HTR-8/SVneo (cell line): ENCODE measurements at regions not wholly inside any gene's neighbourhood (a gene's known extent, or its start where the extent isn't known, plus 50 kb on each side); places are given as distances from the start of the nearest gene placed in this dataset.
A peak's percentile ranks its signal among the peaks of the same experiment; 100 is the strongest.

ENCODE experiments used
- DNase-seq: peaks from one replicate; pipeline ENCODE4 v3.0.0; 2011; ENCODE audit warnings: low spot score, mixed read lengths; ENCODE audit not compliant: insufficient read length
- FAIRE-seq: peaks from 2 replicates; lab custom pipeline; 2011; peaks lifted over from hg19 to GRCh38; lab: Jason Lieb, UNC

- DNase-seq: no peak
- no peak for FAIRE-seq
Observed at GRCh38 chr6:43847741-43848630, 78.0 kb downstream of the VEGFA start.

GRCh38 chr6:43846556-43846955, 76.5 kb downstream of the VEGFA start:
- FAIRE-seq: no peak
- no peak for DNase-seq

- DNase-seq (no peak), FAIRE-seq (no peak)
Observed at GRCh38 chr6:43845646-43846045, 75.6 kb downstream of the VEGFA start.

GRCh38 chr6:43843669-43844171, 73.7 kb downstream of the VEGFA start:
- FAIRE-seq: no peak
- no peak for DNase-seq

GRCh38 chr6:43843097-43843645, 73.2 kb downstream of the VEGFA start:
- no peak for DNase-seq
- no peak for FAIRE-seq

- DNase-seq (no peak), FAIRE-seq (no peak)
Observed at GRCh38 chr6:43842231-43842794, 72.3 kb downstream of the VEGFA start.

- FAIRE-seq (no peak), DNase-seq (no peak)
Observed at GRCh38 chr6:43840490-43841218, 70.6 kb downstream of the VEGFA start.

GRCh38 chr6:43838276-43839036, 68.4 kb downstream of the VEGFA start:
- DNase-seq: peak; percentile 72
- peak; percentile 58 for FAIRE-seq

- no peak for FAIRE-seq
- DNase-seq: no peak
Observed at GRCh38 chr6:43837507-43837906, 67.5 kb downstream of the VEGFA start.

- DNase-seq (no peak), FAIRE-seq (no peak)
Observed at GRCh38 chr6:43836507-43837240, 66.7 kb downstream of the VEGFA start.
